ENCODE measurements at regions not wholly inside any gene's neighbourhood (a gene's known extent, or its start where the extent isn't known, plus 50 kb on each side); places are given as distances from the start of the nearest gene placed in this dataset.

GRCh38 chr5:153122403-153122802, 368.1 kb upstream of the GRIA1 start:
- no peak overlapping the region for H3K4me3 Mint-ChIP-seq (ENCODE audit: unreplicated experiment)
- BruUV-seq (replicated peaks), result no TSS peak
- DNase-seq (ENCODE audit: unreplicated experiment), result no peak
- H3K36me3 Mint-ChIP-seq (ENCODE audit: insufficient read depth, unreplicated experiment), result no peaks in the 10 kb centered on the region
- ChIA-PET CTCF (interaction anchor here (0.6 to 2.2 kb wide), 7 partner anchors 14 to 590 kb away, joined by 3 to 11 read pairs (median 5); no protein-coding TSS in a partner anchor), POLR2A (interaction anchor here (0.6 to 0.7 kb wide), 2 partner anchors 9 to 421 kb away, joined by 3 read pairs; no protein-coding TSS in a partner anchor)
- intact Hi-C loops (cut with micrococcal nuclease), result no loop called here
- no peak for TF ChIP-seq CTCF (IDR thresholded peaks at IDR 0.05; ENCODE audit: unreplicated experiment)
- no peaks in the 10 kb centered on the region for H3K9me3 Mint-ChIP-seq (ENCODE audit: unreplicated experiment)
- H3K4me1 Mint-ChIP-seq (ENCODE audit: insufficient read depth, unreplicated experiment), result no peaks in the 10 kb centered on the region
- no peaks in the 10 kb centered on the region for H3K27me3 Mint-ChIP-seq (ENCODE audit: insufficient read depth, unreplicated experiment)
- H3K27ac Mint-ChIP-seq (ENCODE audit: low read depth, unreplicated experiment), result no peak overlapping the region

- POLR2A ChIA-PET, result interaction anchor here (0.8 kb wide), 1 partner anchor 26 kb away, joined by 3 read pairs; no protein-coding TSS in a partner anchor
- Mint-ChIP-seq H3K36me3 (ENCODE audit: insufficient read depth, unreplicated experiment) (no peaks in the 10 kb centered on the region), H3K27me3 (ENCODE audit: insufficient read depth, unreplicated experiment) (no peaks in the 10 kb centered on the region), H3K4me1 (ENCODE audit: insufficient read depth, unreplicated experiment) (peaks cover 8% of the 10 kb centered on the region), H3K9me3 (ENCODE audit: unreplicated experiment) (no peaks in the 10 kb centered on the region), H3K27ac (ENCODE audit: low read depth, unreplicated experiment) (no peak overlapping the region), H3K4me3 (ENCODE audit: unreplicated experiment) (no peak overlapping the region)
- no peak for DNase-seq (ENCODE audit: unreplicated experiment)
- CTCF ChIA-PET, result interaction anchor here (0.6 kb wide), 1 partner anchor 97 kb away, joined by 3 read pairs; no protein-coding TSS in a partner anchor
- intact Hi-C loops (cut with micrococcal nuclease), result no loop called here
- TF ChIP-seq CTCF (IDR thresholded peaks at IDR 0.05; ENCODE audit: unreplicated experiment), result no peak
- no TSS peak for BruUV-seq (replicated peaks)
Measured at GRCh38 chr5:153130296-153130695, 360.2 kb upstream of the GRIA1 start.

GRCh38 chr5:153135411-153135810, 355.1 kb upstream of the GRIA1 start:
- Mint-ChIP-seq H3K27me3 (ENCODE audit: insufficient read depth, unreplicated experiment) (no peaks in the 10 kb centered on the region), H3K4me1 (ENCODE audit: insufficient read depth, unreplicated experiment) (peaks cover 13% of the 10 kb centered on the region), H3K36me3 (ENCODE audit: insufficient read depth, unreplicated experiment) (no peaks in the 10 kb centered on the region), H3K9me3 (ENCODE audit: unreplicated experiment) (no peaks in the 10 kb centered on the region), H3K4me3 (ENCODE audit: unreplicated experiment) (no peak overlapping the region), H3K27ac (ENCODE audit: low read depth, unreplicated experiment) (peak overlapping the region; percentile 46)
- ChIA-PET CTCF (interaction anchor here (0.6 to 5.6 kb wide), 5 partner anchors 13 to 601 kb away, joined by 3 to 41 read pairs (median 3); no protein-coding TSS in a partner anchor), POLR2A (no interaction called here)
- BruUV-seq (replicated peaks), result no TSS peak
- DNase-seq (ENCODE audit: unreplicated experiment), result peak; percentile 38
- TF ChIP-seq CTCF (IDR thresholded peaks at IDR 0.05; ENCODE audit: unreplicated experiment), result no peak
- intact Hi-C loops (cut with micrococcal nuclease), result no loop called here

GRCh38 chr5:153136910-153137614, 353.4 kb upstream of the GRIA1 start:
- BruUV-seq (replicated peaks), result no TSS peak
- CTCF ChIA-PET, result interaction anchor here (0.6 to 5.6 kb wide), 4 partner anchors 11 to 449 kb away, joined by 4 to 41 read pairs (median 8); no protein-coding TSS in a partner anchor
- POLR2A ChIA-PET, result no interaction called here
- no peaks in the 10 kb centered on the region for H3K9me3 Mint-ChIP-seq (ENCODE audit: unreplicated experiment)
- DNase-seq (ENCODE audit: unreplicated experiment), result no peak
- H3K27ac Mint-ChIP-seq (ENCODE audit: low read depth, unreplicated experiment), result no peak overlapping the region
- intact Hi-C loops (cut with micrococcal nuclease), result no loop called here
- no peaks in the 10 kb centered on the region for H3K27me3 Mint-ChIP-seq (ENCODE audit: insufficient read depth, unreplicated experiment)
- no peak overlapping the region for H3K4me3 Mint-ChIP-seq (ENCODE audit: unreplicated experiment)
- H3K4me1 Mint-ChIP-seq (ENCODE audit: insufficient read depth, unreplicated experiment), result peaks cover 13% of the 10 kb centered on the region
- TF ChIP-seq CTCF (IDR thresholded peaks at IDR 0.05; ENCODE audit: unreplicated experiment), result no peak
- no peaks in the 10 kb centered on the region for H3K36me3 Mint-ChIP-seq (ENCODE audit: insufficient read depth, unreplicated experiment)
